ENCODE measurements at regions not wholly inside any gene's neighbourhood (a gene's known extent, or its start where the extent isn't known, plus 50 kb on each side); places are given as distances from the start of the nearest gene placed in this dataset.

DNA sequence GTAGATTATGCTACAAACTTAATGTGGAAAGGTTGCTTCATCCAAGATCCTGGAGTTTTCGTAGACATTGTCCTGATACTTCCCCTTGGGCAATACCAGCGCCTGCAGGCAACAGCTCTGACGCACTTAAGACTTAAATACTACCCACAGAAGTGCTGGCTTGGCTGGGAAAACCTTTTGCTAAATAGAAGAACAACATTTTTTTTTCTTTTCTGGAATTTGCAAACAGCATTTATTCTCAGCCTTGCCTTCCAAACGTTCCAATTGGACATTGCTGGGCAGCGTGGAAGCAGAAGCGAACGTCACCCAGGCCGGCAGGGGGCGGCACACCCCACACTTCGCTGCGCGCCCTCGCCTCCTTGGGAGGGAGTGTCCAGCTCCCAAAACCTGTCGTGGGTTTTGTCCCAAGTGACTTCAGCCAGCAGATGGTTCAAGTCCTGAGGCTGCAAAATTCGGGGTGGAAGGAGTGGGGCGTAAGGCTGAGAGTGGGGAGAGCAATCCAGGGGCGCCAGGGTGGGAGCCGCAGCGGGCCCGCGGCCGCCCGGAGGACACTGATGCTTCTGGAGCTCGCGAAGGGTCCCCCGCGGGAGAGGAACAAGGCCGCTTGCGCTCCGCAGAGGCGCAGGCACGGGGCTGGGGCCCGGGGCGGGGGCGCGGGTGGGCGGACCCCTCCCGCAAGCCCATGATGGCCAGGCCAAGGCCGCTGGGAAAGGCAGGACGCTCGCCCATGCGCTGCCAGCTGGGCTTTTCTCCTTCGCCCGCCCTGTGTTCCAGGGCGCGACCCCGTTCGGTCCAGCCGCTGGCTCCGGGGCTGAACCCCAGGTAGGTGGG lies 60.8 kb upstream of the MAP3K4 start:
- no peak for TF ChIP-seq EZH2phosphoT487 (IDR thresholded peaks at IDR 0.05; ENCODE audit: insufficient read depth, low read depth)
- no peak for TF ChIP-seq EZH2 (IDR thresholded peaks at IDR 0.05; ENCODE audit: insufficient read depth, poor library complexity, severe bottlenecking)
